Left ventricle myocardium inferior (tissue), 1 donor: ENCODE measurements at regions not wholly inside any gene's neighbourhood (a gene's known extent, or its start where the extent isn't known, plus 50 kb on each side); places are given as distances from the start of the nearest gene placed in this dataset.
"Not testable (repeated sequence)": the region's sequence is repeated elsewhere in the genome, so short reads cannot be mapped to it uniquely, and the experiment has no call there.

Experiments used
- DNase-seq: peaks from one replicate; pipeline ENCODE4 v3.0.0-alpha.2; 2020
- H3K27ac ChIP-seq: fragments of 200-600 bp; replicated peaks from 2 replicates; pipeline ENCODE4 v1.8.0; 2021
- H3K27me3 ChIP-seq: fragments of 200-600 bp; 2 replicates; pipeline ENCODE4 v1.8.0; 2021; ENCODE audit warnings: low read depth
- H3K36me3 ChIP-seq: fragments of 200-600 bp; 2 replicates; pipeline ENCODE4 v1.8.0; 2021
- H3K4me1 ChIP-seq: fragments of 200-600 bp; 2 replicates; pipeline ENCODE4 v1.8.0; 2021
- H3K4me3 ChIP-seq: fragments of 200-600 bp; 2 replicates; pipeline ENCODE4 v1.8.0; 2021; ENCODE audit warnings: mild to moderate bottlenecking, moderate library complexity
- H3K9me3 ChIP-seq: fragments of 200-600 bp; replicated peaks from 2 replicates; pipeline ENCODE4 v1.8.0; 2021
- CTCF ChIP-seq: fragments of 200-600 bp; IDR thresholded peaks from 2 replicates; pipeline ENCODE4 v1.8.0; 2021; ENCODE audit warnings: antibody characterized with exemption, mild to moderate bottlenecking, borderline replicate concordance
- intact Hi-C: fragments of 100-400 bp; cut with micrococcal nuclease; formaldehyde crosslinking; loops from one replicate; pipeline ENCODE4 v1.11.0; 2022
- donor health status: DM: no; HTN: yes; CAD: no; lungs with severe emphysema.

GRCh38 chrX:101823236-101823635 lies 108.6 kb downstream of the ZMAT1 start:
- H3K4me3 ChIP-seq = no peak overlapping the region
- no peak for DNase-seq
- TF ChIP-seq CTCF = no peak
- no peak overlapping the region for H3K27ac ChIP-seq
- no peaks in the 10 kb centered on the region for H3K9me3 ChIP-seq
- H3K27me3 ChIP-seq = no peaks in the 10 kb centered on the region
- H3K4me1 ChIP-seq = no peaks in the 10 kb centered on the region
- no peaks in the 10 kb centered on the region for H3K36me3 ChIP-seq
- intact Hi-C loops = no loop called here

- H3K27me3 ChIP-seq, intact Hi-C loops: not testable (repeated sequence)
These were observed 114.1 kb downstream of the ZMAT1 start for GRCh38 chrX:101817739-101818138.

GRCh38 chrX:101813200-101813599 lies 118.6 kb downstream of the ZMAT1 start:
- H3K27me3 ChIP-seq = no peaks in the 10 kb centered on the region
- intact Hi-C loops = no loop called here
- no peak overlapping the region for H3K27ac ChIP-seq
- DNase-seq = no peak
- peaks cover 9% of the 10 kb centered on the region for H3K9me3 ChIP-seq
- no peaks in the 10 kb centered on the region for H3K4me1 ChIP-seq
- no peak for TF ChIP-seq CTCF
- H3K4me3 ChIP-seq = no peak overlapping the region
- H3K36me3 ChIP-seq = no peaks in the 10 kb centered on the region

More at GRCh38 chrX:101817739-101818138, 114.1 kb downstream of the ZMAT1 start:
- H3K9me3 ChIP-seq, H3K4me3 ChIP-seq, DNase-seq, H3K27ac ChIP-seq, H3K36me3 ChIP-seq, H3K4me1 ChIP-seq: not testable (repeated sequence)

GRCh38 chrX:101803451-101803850 lies 128.4 kb downstream of the ZMAT1 start:
- TF ChIP-seq CTCF = peak; percentile 57
- Histone ChIP-seq H3K36me3 (no peaks in the 10 kb centered on the region), H3K9me3 (peaks cover 4% of the 10 kb centered on the region), H3K27ac (no peak overlapping the region), H3K4me1 (peaks cover 3% of the 10 kb centered on the region), H3K4me3 (no peak overlapping the region), H3K27me3 (no peaks in the 10 kb centered on the region)
- intact Hi-C loops = no loop called here
- no peak for DNase-seq

- no peak overlapping the region for H3K27ac ChIP-seq
- no peaks in the 10 kb centered on the region for H3K36me3 ChIP-seq
- intact Hi-C loops = loop anchor here (5.0 kb wide), 1 partner anchor 202 kb away; no protein-coding TSS in a partner anchor
These were observed 132.4 kb downstream of the ZMAT1 start for GRCh38 chrX:101799387-101799786.

GRCh38 chrX:101787934-101788333 lies 128.3 kb upstream of the ARMCX2 start:
- Histone ChIP-seq H3K4me3 (no peak overlapping the region), H3K27me3 (no peaks in the 10 kb centered on the region), H3K36me3 (no peaks in the 10 kb centered on the region), H3K4me1 (no peaks in the 10 kb centered on the region), H3K27ac (no peak overlapping the region), H3K9me3 (no peaks in the 10 kb centered on the region)
- TF ChIP-seq CTCF = no peak
- intact Hi-C loops = no loop called here
- no peak for DNase-seq

More at GRCh38 chrX:101799387-101799786, 132.4 kb downstream of the ZMAT1 start:
- peak; percentile 74 for TF ChIP-seq CTCF
- peak; percentile 65 for DNase-seq
- Histone ChIP-seq H3K4me3 (peak overlapping the region; percentile 49), H3K27me3 (no peaks in the 10 kb centered on the region), H3K9me3 (no peaks in the 10 kb centered on the region), H3K4me1 (peaks cover 3% of the 10 kb centered on the region)
